T-helper 2 cell treated with Interferon-gamma antibody and Interleukin-4, amounts not matched to agents 5 μg/mL and 100 μg/mL, for 36 hours (primary cell): ENCODE measurements at regions not wholly inside any gene's neighbourhood (a gene's known extent, or its start where the extent isn't known, plus 50 kb on each side); places are given as distances from the start of the nearest gene placed in this dataset.
"Not testable (repeated sequence)": the region's sequence is repeated elsewhere in the genome, so short reads cannot be mapped to it uniquely, and the experiment has no call there.

Experiments
- DNase-seq: peaks from one replicate; pipeline ENCODE4 v3.0.0; 2021; ENCODE audit warnings: low spot score
- H3K27ac Mint-ChIP-seq: one replicate; pipeline ENCODE4 v1.8.0; 2021; ENCODE audit warnings: mild to moderate bottlenecking, mixed read lengths
- H3K27me3 Mint-ChIP-seq: one replicate; pipeline ENCODE4 v1.8.0; 2021; ENCODE audit warnings: low read depth, mixed read lengths
- H3K36me3 Mint-ChIP-seq: one replicate; pipeline ENCODE4 v1.8.0; 2021; ENCODE audit warnings: low read depth, mixed read lengths
- H3K4me1 Mint-ChIP-seq: one replicate; pipeline ENCODE4 v1.8.0; 2021; ENCODE audit warnings: low read depth, mixed read lengths
- H3K4me3 Mint-ChIP-seq: one replicate; pipeline ENCODE4 v1.8.0; 2022; ENCODE audit warnings: mild to moderate bottlenecking, moderate library complexity, mixed read lengths
- H3K9me3 Mint-ChIP-seq: one replicate; pipeline ENCODE4 v1.8.0; 2021; ENCODE audit warnings: mixed read lengths

DNA sequence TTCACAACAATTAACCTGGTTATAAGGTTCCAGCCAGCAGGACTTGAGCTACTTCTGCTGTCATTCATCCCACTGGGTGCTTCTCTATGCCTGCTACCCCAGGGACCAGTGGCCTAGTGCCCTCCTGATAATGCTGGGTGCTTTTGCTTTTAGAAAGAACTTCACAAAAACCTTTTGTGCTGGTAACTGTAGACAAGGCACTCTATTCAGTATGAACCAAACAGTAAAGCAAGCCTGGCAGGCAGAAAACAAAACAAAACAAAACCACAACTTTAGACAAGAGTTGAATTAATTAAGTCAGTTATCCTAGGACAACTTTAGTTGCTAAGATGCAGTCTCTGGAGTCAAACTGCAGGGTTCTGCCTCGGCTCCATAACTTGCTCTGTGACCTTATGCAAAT, 61.9 kb upstream of the ADGRL2 start:
- no peaks in the 10 kb centered on the region for H3K36me3 Mint-ChIP-seq
- DNase-seq = no peak
- no peak overlapping the region for H3K27ac Mint-ChIP-seq
- H3K4me1 Mint-ChIP-seq = no peaks in the 10 kb centered on the region
- no peaks in the 10 kb centered on the region for H3K27me3 Mint-ChIP-seq
- H3K4me3 Mint-ChIP-seq = no peak overlapping the region
- no peaks in the 10 kb centered on the region for H3K9me3 Mint-ChIP-seq

DNA sequence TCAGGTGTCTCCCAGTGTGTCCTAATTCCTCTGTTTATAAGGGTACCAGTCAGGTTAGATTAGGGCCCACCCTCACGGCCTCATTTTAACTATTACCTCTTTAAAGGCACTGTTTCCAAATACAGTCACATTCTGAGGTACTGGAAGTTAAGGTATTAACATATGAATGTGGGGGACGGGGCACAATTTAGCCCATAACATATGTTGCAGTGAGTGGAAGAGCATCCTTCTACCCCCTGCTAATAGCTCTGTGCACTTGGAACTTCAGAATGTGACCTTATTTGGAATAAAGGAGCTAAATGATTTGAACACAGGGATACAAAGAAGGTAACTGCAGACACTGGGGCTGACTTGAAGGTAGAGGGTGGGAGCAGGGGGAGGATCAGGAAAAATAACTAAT, 67.3 kb upstream of the ADGRL2 start:
- no peak for DNase-seq
- Mint-ChIP-seq H3K9me3 (no peaks in the 10 kb centered on the region), H3K27ac (no peak overlapping the region), H3K27me3 (no peaks in the 10 kb centered on the region), H3K4me3 (no peak overlapping the region), H3K4me1 (no peaks in the 10 kb centered on the region), H3K36me3 (no peaks in the 10 kb centered on the region)

DNA sequence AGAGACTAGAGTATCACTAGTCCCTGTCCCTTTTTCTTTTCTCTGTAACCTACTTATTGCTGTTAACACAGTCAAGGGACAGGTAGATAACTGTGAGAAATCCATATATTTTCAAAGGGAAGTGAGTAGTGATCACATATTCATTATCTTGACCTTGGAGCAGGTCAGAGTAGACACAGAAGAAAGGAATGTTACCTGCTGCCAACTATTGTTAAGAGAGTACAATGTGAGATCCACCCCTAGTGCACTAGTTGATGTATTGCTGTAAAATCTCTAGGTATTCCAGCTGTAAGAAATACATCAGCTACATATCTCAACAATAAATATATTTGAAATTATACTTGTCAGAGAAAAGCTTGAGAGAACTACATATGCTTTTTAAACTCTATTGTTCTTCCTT, 68.7 kb upstream of the ADGRL2 start:
- Mint-ChIP-seq H3K4me3 (no peak overlapping the region), H3K9me3 (no peaks in the 10 kb centered on the region), H3K36me3 (no peaks in the 10 kb centered on the region), H3K4me1 (no peaks in the 10 kb centered on the region), H3K27me3 (no peaks in the 10 kb centered on the region), H3K27ac (no peak overlapping the region)
- DNase-seq = no peak

- no peaks in the 10 kb centered on the region for H3K4me1 Mint-ChIP-seq
- no peak overlapping the region for H3K27ac Mint-ChIP-seq
- no peaks in the 10 kb centered on the region for H3K36me3 Mint-ChIP-seq
- no peaks in the 10 kb centered on the region for H3K27me3 Mint-ChIP-seq
- no peak overlapping the region for H3K4me3 Mint-ChIP-seq
- no peak for DNase-seq
- H3K9me3 Mint-ChIP-seq = no peaks in the 10 kb centered on the region
Observed at GRCh38 chr1:81730881-81731280, 69.9 kb upstream of the ADGRL2 start.

GRCh38 chr1:81730299-81730698, 70.4 kb upstream of the ADGRL2 start:
- not testable (repeated sequence) for H3K4me1 Mint-ChIP-seq, H3K27ac Mint-ChIP-seq, H3K4me3 Mint-ChIP-seq, H3K27me3 Mint-ChIP-seq, H3K36me3 Mint-ChIP-seq, H3K9me3 Mint-ChIP-seq, DNase-seq

DNA sequence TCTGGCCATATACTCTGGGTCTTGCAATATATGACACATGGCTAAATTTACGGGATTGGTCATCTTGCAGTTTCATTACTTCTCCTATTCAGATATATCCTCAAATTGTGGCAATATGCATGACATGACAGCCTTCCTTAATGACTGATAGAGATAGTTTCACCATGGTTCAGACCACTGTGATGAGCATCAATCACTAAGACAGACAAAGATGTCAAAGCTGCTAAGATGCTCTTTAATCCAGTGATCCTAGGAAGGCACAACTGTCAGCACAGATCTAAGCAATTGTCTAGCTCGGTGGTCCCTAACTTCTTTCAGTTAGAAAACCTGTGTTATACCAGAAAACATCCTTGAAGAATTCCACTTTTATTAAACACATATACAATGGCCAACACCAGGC, 70.9 kb upstream of the ADGRL2 start:
- H3K9me3 Mint-ChIP-seq = no peaks in the 10 kb centered on the region
- no peaks in the 10 kb centered on the region for H3K27me3 Mint-ChIP-seq
- H3K36me3 Mint-ChIP-seq = no peaks in the 10 kb centered on the region
- no peak overlapping the region for H3K4me3 Mint-ChIP-seq
- H3K27ac Mint-ChIP-seq = no peak overlapping the region
- no peak for DNase-seq
- H3K4me1 Mint-ChIP-seq = no peaks in the 10 kb centered on the region

DNA sequence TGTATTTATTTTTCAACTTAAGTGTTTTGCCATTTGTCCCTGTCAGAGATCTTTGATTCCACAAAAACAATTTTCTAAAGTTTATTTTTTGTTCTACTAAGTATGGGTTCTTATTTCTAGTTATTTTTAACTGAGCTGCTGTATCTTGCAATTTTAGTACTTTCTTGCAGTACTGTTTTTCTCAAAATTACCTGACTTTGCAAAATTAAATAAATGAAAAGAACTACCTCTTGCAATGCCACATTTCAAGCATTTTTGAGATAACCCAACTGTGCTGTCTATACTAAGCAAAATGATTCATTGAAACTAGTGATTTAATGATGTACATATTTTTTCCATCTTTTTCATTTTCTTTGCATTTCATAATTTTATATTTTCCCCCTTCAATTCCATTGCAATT, 71.5 kb upstream of the ADGRL2 start:
- no peak for DNase-seq
- Mint-ChIP-seq H3K27ac (no peak overlapping the region), H3K4me1 (no peaks in the 10 kb centered on the region), H3K27me3 (no peaks in the 10 kb centered on the region), H3K9me3 (no peaks in the 10 kb centered on the region), H3K4me3 (no peak overlapping the region), H3K36me3 (no peaks in the 10 kb centered on the region)

- Mint-ChIP-seq H3K4me1 (no peaks in the 10 kb centered on the region), H3K36me3 (no peaks in the 10 kb centered on the region), H3K4me3 (no peak overlapping the region), H3K27ac (no peak overlapping the region), H3K9me3 (no peaks in the 10 kb centered on the region), H3K27me3 (no peaks in the 10 kb centered on the region)
- no peak for DNase-seq
Observed at GRCh38 chr1:81725823-81726222, 74.9 kb upstream of the ADGRL2 start.

- not testable (repeated sequence) for H3K4me3 Mint-ChIP-seq, H3K36me3 Mint-ChIP-seq, H3K9me3 Mint-ChIP-seq
Observed at GRCh38 chr1:81722631-81723328, 78.0 kb upstream of the ADGRL2 start.

DNA sequence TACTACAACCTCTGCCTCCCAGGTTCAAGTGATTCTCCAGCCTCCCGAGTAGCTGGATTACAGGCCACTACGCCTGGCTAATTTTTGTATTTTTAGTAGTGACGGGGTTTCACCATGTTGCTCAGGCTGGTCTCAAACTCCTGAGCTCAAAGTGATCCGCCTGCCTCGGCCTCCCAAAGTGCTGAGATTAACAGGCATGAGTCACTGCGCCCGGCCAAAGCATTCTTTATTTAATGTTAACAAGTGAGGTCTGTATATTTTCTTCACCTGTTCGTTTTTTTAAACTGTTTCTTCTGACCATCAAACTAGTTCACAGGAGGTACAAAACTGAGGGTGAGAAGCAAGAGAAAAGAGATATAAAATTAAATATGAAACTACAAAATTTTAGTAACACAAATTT, 80.5 kb upstream of the ADGRL2 start:
- not testable (repeated sequence) for H3K27me3 Mint-ChIP-seq, H3K4me3 Mint-ChIP-seq, DNase-seq, H3K36me3 Mint-ChIP-seq, H3K9me3 Mint-ChIP-seq, H3K27ac Mint-ChIP-seq, H3K4me1 Mint-ChIP-seq

More at GRCh38 chr1:81722631-81723328, 78.0 kb upstream of the ADGRL2 start:
- not testable (repeated sequence) for H3K4me1 Mint-ChIP-seq, H3K27me3 Mint-ChIP-seq, H3K27ac Mint-ChIP-seq, DNase-seq

GRCh38 chr1:81717230-81717629, 83.5 kb upstream of the ADGRL2 start:
- no peak overlapping the region for H3K4me3 Mint-ChIP-seq
- no peak overlapping the region for H3K27ac Mint-ChIP-seq
- DNase-seq = no peak
- no peaks in the 10 kb centered on the region for H3K4me1 Mint-ChIP-seq
- H3K9me3 Mint-ChIP-seq = no peaks in the 10 kb centered on the region
- H3K36me3 Mint-ChIP-seq = no peaks in the 10 kb centered on the region
- H3K27me3 Mint-ChIP-seq = no peaks in the 10 kb centered on the region

DNA sequence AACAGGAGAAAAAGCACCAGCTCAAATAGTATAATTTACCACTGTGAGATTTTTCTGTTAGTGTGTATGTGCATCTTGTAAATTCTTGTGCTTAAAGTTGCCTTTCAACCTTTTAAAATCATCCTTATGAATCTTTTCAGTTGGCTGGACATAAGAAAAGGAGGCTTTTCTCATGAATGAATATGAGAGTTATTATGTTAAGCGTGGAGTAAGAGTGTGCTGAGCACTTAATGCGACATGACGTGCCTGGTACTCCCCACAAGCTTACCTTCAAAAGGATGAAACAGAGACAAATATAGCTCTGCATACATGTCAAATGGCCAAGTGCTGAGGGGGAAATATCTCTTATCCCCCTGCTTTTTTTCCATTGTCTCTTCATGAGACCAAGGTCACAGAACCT, 85.3 kb upstream of the ADGRL2 start:
- no peaks in the 10 kb centered on the region for H3K27me3 Mint-ChIP-seq
- H3K4me1 Mint-ChIP-seq = no peaks in the 10 kb centered on the region
- no peaks in the 10 kb centered on the region for H3K36me3 Mint-ChIP-seq
- H3K4me3 Mint-ChIP-seq = no peak overlapping the region
- DNase-seq = no peak
- no peaks in the 10 kb centered on the region for H3K9me3 Mint-ChIP-seq
- H3K27ac Mint-ChIP-seq = no peak overlapping the region

- Mint-ChIP-seq H3K9me3 (no peaks in the 10 kb centered on the region), H3K4me3 (no peak overlapping the region), H3K36me3 (no peaks in the 10 kb centered on the region), H3K27ac (no peak overlapping the region), H3K4me1 (no peaks in the 10 kb centered on the region), H3K27me3 (no peaks in the 10 kb centered on the region)
- DNase-seq = no peak
Observed at GRCh38 chr1:81714636-81715035, 86.1 kb upstream of the ADGRL2 start.

GRCh38 chr1:81712425-81712824, 88.3 kb upstream of the ADGRL2 start:
- H3K4me1 Mint-ChIP-seq = no peaks in the 10 kb centered on the region
- no peak for DNase-seq
- no peaks in the 10 kb centered on the region for H3K27me3 Mint-ChIP-seq
- H3K9me3 Mint-ChIP-seq = no peaks in the 10 kb centered on the region
- no peaks in the 10 kb centered on the region for H3K36me3 Mint-ChIP-seq
- no peak overlapping the region for H3K4me3 Mint-ChIP-seq
- no peak overlapping the region for H3K27ac Mint-ChIP-seq

GRCh38 chr1:81710857-81711256, 89.9 kb upstream of the ADGRL2 start:
- Mint-ChIP-seq H3K27ac (no peak overlapping the region), H3K4me1 (no peaks in the 10 kb centered on the region), H3K9me3 (no peaks in the 10 kb centered on the region), H3K36me3 (no peaks in the 10 kb centered on the region), H3K4me3 (no peak overlapping the region), H3K27me3 (no peaks in the 10 kb centered on the region)
- no peak for DNase-seq
